GM21381 (cell line): ENCODE measurements at regions not wholly inside any gene's neighbourhood (a gene's known extent, or its start where the extent isn't known, plus 50 kb on each side); places are given as distances from the start of the nearest gene placed in this dataset.
"Not testable (repeated sequence)": the region's sequence is repeated elsewhere in the genome, so short reads cannot be mapped to it uniquely, and the experiment has no call there.

Source experiments
- ATAC-seq: cut with Tn5 transposase; IDR thresholded peaks from one replicate; pipeline ENCODE4 v1.9.1; 2021; ENCODE audit warnings: mild to moderate bottlenecking, moderate library complexity; ENCODE audit not compliant: unreplicated experiment

- no peak for ATAC-seq
Observed at GRCh38 chr10:2592360-2593160, 474.8 kb upstream of the PFKP start.

GRCh38 chr10:2589196-2589595, 478.2 kb upstream of the PFKP start:
- no peak for ATAC-seq

- no peak for ATAC-seq
Observed at GRCh38 chr10:2584385-2584784, 483.0 kb upstream of the PFKP start.

- no peak for ATAC-seq
Observed at GRCh38 chr10:2576892-2577291, 490.5 kb upstream of the PFKP start.

GRCh38 chr10:2575460-2575859, 491.9 kb upstream of the PFKP start:
- ATAC-seq = no peak

- ATAC-seq = no peak
Observed at GRCh38 chr10:2572611-2573010, 494.7 kb upstream of the PFKP start.

- ATAC-seq = no peak
Observed at GRCh38 chr10:2556883-2557282, 510.5 kb upstream of the PFKP start.

GRCh38 chr10:2548071-2548470, 519.3 kb upstream of the PFKP start:
- no peak for ATAC-seq

- no peak for ATAC-seq
Observed at GRCh38 chr10:2547606-2548005, 519.7 kb upstream of the PFKP start.

GRCh38 chr10:2546894-2547293, 520.5 kb upstream of the PFKP start:
- not testable (repeated sequence) for ATAC-seq

GRCh38 chr10:2543974-2544373, 523.4 kb upstream of the PFKP start:
- no peak for ATAC-seq

- ATAC-seq = no peak
Observed at GRCh38 chr10:2543142-2543886, 524.0 kb upstream of the PFKP start.

GRCh38 chr10:2541176-2541575, 526.2 kb upstream of the PFKP start:
- no peak for ATAC-seq

- ATAC-seq = no peak
Observed at GRCh38 chr10:2529945-2530344, 537.4 kb upstream of the PFKP start.

GRCh38 chr10:2525781-2526180, 541.6 kb upstream of the PFKP start:
- ATAC-seq = no peak

GRCh38 chr10:2519139-2519538, 548.2 kb upstream of the PFKP start:
- ATAC-seq = no peak

GRCh38 chr10:2509081-2509531, 558.2 kb upstream of the PFKP start:
- no peak for ATAC-seq

GRCh38 chr10:2501366-2501940, 565.9 kb upstream of the PFKP start:
- not testable (repeated sequence) for ATAC-seq

GRCh38 chr10:2494399-2494798, 572.9 kb upstream of the PFKP start:
- ATAC-seq = no peak

- no peak for ATAC-seq
Observed at GRCh38 chr10:2488446-2489005, 578.8 kb upstream of the PFKP start.

- ATAC-seq = no peak
Observed at GRCh38 chr10:2487921-2488320, 579.4 kb upstream of the PFKP start.

- ATAC-seq = no peak
Observed at GRCh38 chr10:2478656-2479055, 588.7 kb upstream of the PFKP start.
